Thyroid gland (tissue), 4 donors: ENCODE measurements at regions not wholly inside any gene's neighbourhood (a gene's known extent, or its start where the extent isn't known, plus 50 kb on each side); places are given as distances from the start of the nearest gene placed in this dataset.

Source experiments
- DNase-seq, 2 donors: peaks; one replicate each; pipeline ENCODE4 v3.0.0-alpha.2; 2019
- H3K27ac ChIP-seq, 3 donors: fragments of 200-600 bp; sonication (generic); 1 replicate in 2 of 3; 2 replicates in 1 of 3; pipeline ENCODE4 v1.5.1; 2016 to 2019; ENCODE audit warnings: mild to moderate bottlenecking in 1 of 3, moderate library complexity in 1 of 3
- H3K27me3 ChIP-seq: fragments of 200-600 bp; sonication (generic); one replicate; pipeline ENCODE4 v1.5.1; 2019
- H3K36me3 ChIP-seq, 2 donors: fragments of 200-600 bp; sonication (generic); one replicate each; pipeline ENCODE4 v1.5.1; 2016 to 2019
- H3K4me1 ChIP-seq, 2 donors: fragments of 200-600 bp; sonication (generic); one replicate each; pipeline ENCODE4 v1.5.1; 2017 to 2019
- H3K4me3 ChIP-seq, 3 donors: fragments of 200-600 bp; sonication (generic); replicated peaks in 1 of 3; 1 replicate in 2 of 3; 2 replicates in 1 of 3; pipeline ENCODE4 v1.5.1; 2016; ENCODE audit warnings: mild to moderate bottlenecking in 1 of 3
- H3K9me3 ChIP-seq: fragments of 200-600 bp; sonication (generic); one replicate; pipeline ENCODE4 v1.5.1; 2017
- POLR2A ChIP-seq, 2 donors: fragments of 450-650 bp; IDR thresholded peaks; one replicate each; pipeline ENCODE4 v1.6.1; 2017; ENCODE audit warnings: antibody characterized with exemption in 2 of 2, mild to moderate bottlenecking in 2 of 2, moderate library complexity in 1 of 2
- WGBS, 2 donors: methylation state at CpG; one replicate each; pipeline ENCODE4 v1.1.5; 2017; 5-methylcytosine and 5-hydroxymethylcytosine counted together
- intact Hi-C: fragments of 100-400 bp; cut with DNase I; formaldehyde crosslinking; loops from one replicate; pipeline ENCODE4 v1.15.1; 2023
- TF ChIP-seq, protein P1 (sequence below), 6 experiments: fragments of 200-600 bp in 3 of 6; fragments of 450-650 bp in 3 of 6; sonication (generic) in 3 of 6; IDR thresholded peaks; one replicate each; pipeline ENCODE4 v1.5.1; 2016 to 2019; ENCODE audit warnings: antibody characterized with exemption in 6 of 6, mild to moderate bottlenecking in 2 of 6, inconsistent platforms in 1 of 6, moderate library complexity in 1 of 6

DNA sequence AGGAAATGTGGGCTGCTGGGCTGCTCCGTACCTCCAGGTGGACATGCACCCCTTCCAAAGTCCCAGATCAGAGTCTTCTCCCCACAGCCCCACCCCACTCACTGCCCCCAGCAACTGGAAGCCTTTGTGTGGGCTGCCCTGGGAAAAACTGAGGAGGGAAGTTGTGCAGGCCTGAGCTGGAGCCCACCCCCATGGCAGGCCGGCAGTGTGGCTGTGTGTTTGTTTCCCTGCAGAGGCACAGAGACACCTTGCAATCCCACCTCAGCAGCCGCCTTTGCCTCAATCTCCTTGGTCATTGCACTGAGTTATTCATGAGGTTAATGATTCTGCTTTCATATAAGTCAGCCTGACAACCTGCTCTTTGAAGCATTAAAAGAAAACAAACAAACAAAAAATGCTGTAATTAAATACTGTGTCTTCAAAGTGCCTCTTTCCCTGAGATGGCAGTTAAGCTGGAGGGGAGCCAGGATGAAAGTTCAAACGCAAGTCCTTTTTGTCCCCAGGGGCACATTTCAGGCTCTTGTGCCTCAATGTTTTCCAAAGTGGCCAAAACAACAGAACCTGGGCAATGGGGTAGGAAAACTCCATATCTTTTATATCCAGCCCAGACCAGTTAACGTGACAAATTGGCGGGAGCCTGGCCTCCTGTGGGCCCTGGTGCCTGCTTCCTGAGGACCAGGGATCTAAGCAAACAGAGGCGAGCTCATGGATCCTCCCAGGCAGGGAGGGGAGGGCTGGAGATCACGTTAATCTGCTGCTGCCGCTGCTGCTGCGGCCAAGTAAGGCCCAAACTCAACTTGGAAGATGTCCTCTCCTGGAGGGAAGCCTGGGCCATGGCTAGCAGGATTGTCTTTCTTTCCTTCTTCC is 51.9 kb upstream of the TSPAN11 start:
- intact Hi-C loops = no loop called here
- Histone ChIP-seq H3K9me3 (no peaks in the 10 kb centered on the region), H3K27me3 (no peaks in the 10 kb centered on the region), H3K27ac (no peak overlapping the region), H3K4me1 (no peaks in the 10 kb centered on the region), H3K4me3 (no peak overlapping the region), H3K36me3 (no peaks in the 10 kb centered on the region)
- no peak for TF ChIP-seq POLR2A (IDR thresholded peaks at IDR 0.05)
- TF ChIP-seq, protein P1, sequence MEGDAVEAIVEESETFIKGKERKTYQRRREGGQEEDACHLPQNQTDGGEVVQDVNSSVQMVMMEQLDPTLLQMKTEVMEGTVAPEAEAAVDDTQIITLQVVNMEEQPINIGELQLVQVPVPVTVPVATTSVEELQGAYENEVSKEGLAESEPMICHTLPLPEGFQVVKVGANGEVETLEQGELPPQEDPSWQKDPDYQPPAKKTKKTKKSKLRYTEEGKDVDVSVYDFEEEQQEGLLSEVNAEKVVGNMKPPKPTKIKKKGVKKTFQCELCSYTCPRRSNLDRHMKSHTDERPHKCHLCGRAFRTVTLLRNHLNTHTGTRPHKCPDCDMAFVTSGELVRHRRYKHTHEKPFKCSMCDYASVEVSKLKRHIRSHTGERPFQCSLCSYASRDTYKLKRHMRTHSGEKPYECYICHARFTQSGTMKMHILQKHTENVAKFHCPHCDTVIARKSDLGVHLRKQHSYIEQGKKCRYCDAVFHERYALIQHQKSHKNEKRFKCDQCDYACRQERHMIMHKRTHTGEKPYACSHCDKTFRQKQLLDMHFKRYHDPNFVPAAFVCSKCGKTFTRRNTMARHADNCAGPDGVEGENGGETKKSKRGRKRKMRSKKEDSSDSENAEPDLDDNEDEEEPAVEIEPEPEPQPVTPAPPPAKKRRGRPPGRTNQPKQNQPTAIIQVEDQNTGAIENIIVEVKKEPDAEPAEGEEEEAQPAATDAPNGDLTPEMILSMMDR (IDR thresholded peaks at IDR 0.05) = no peak
- 40 to 47% methylated on average over 9 to 10 of the region's 10 CpGs for WGBS, 2 donors
- no peak for DNase-seq

DNA sequence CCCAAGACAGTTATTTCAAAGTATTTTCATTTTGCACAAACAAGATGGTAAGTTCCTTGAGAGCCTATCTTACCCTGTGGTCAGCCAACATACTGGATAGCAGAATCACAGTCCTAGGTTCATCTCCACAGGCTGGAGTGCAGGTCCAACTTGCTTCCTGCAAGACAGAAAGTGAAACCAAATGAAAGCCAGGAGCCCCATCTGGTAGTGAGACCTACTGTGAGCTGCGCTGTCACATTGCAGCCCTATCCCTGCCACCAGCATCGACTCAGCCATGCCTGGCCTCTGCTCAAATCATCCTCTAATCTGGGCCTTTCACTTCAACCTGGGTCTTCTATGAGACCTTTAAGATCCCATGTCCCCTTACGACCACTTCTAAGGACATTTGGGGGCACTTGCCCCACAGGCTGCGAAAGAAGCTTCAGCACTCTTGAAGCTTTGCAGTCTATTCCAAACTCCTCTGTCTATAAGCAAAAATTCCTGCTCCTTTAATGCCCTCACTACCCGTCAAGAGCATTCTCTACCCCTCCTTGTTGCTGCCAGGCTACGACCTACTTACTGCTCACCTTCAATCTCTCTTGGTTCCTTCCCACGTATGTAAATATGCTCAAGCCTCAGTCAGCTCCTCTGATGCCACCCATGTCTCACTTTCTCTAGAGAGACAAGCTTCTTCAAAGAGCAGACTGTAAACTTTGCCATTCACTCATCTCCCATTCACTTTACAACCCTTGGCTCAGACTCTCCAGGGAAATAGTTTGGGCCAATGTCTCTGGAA is 55.9 kb upstream of the TSPAN11 start:
- WGBS, 2 donors = 83 to 84% methylated on average over 7 of the region's 7 CpGs
- intact Hi-C loops = no loop called here
- H3K27me3 ChIP-seq = no peaks in the 10 kb centered on the region
- TF ChIP-seq POLR2A (IDR thresholded peaks at IDR 0.05) = no peak
- TF ChIP-seq, protein P1 (IDR thresholded peaks at IDR 0.05) = no peak
- no peaks in the 10 kb centered on the region for H3K36me3 ChIP-seq
- no peak for DNase-seq
- H3K27ac ChIP-seq = no peak overlapping the region
- no peaks in the 10 kb centered on the region for H3K4me1 ChIP-seq
- no peaks in the 10 kb centered on the region for H3K9me3 ChIP-seq
- H3K4me3 ChIP-seq = no peak overlapping the region

DNA sequence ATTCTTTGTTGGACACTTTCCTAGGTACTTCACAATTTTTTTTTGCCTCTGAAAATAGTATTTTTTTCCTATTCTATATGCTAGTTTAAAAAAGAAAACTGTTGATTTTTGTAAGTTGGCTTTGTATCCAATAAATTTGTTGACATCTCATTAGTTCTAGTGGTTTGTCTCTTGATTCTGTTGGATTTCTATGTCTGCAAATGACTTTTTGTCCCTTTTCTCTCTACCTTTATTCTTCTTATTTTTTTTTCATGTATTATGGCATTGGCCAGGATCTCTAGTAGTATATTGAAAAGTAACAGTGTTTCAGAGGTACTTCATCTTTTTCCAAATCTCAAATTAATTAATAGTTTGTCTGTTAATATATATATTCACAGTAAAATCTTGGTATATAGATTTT is 59.1 kb upstream of the TSPAN11 start:
- no peaks in the 10 kb centered on the region for H3K9me3 ChIP-seq
- TF ChIP-seq, protein P1 (IDR thresholded peaks at IDR 0.05) = no peak
- no peak for TF ChIP-seq POLR2A (IDR thresholded peaks at IDR 0.05)
- H3K4me1 ChIP-seq = no peaks in the 10 kb centered on the region
- H3K27me3 ChIP-seq = no peaks in the 10 kb centered on the region
- no peak for DNase-seq
- no peaks in the 10 kb centered on the region for H3K36me3 ChIP-seq
- no peak overlapping the region for H3K27ac ChIP-seq
- H3K4me3 ChIP-seq = no peak overlapping the region
- intact Hi-C loops = no loop called here

- Histone ChIP-seq H3K27me3 (no peaks in the 10 kb centered on the region), H3K4me3 (no peak overlapping the region), H3K36me3 (no peaks in the 10 kb centered on the region), H3K27ac (no peak overlapping the region), H3K9me3 (no peaks in the 10 kb centered on the region), H3K4me1 (no peaks in the 10 kb centered on the region)
- TF ChIP-seq POLR2A (IDR thresholded peaks at IDR 0.05) = no peak
- TF ChIP-seq, protein P1 (IDR thresholded peaks at IDR 0.05) = no peak
- 68 to 89% methylated on average over 1 of the region's 1 CpG for WGBS, 2 donors
- intact Hi-C loops = no loop called here
- DNase-seq = no peak
These were observed 60.3 kb upstream of the TSPAN11 start for GRCh38 chr12:30866256-30866655.

GRCh38 chr12:30863839-30864238 is 62.7 kb upstream of the TSPAN11 start:
- H3K4me1 ChIP-seq = no peaks in the 10 kb centered on the region
- WGBS, 2 donors = 78 to 80% methylated on average over 2 of the region's 2 CpGs
- H3K27me3 ChIP-seq = no peaks in the 10 kb centered on the region
- intact Hi-C loops = no loop called here
- no peaks in the 10 kb centered on the region for H3K36me3 ChIP-seq
- H3K27ac ChIP-seq = no peak overlapping the region
- TF ChIP-seq POLR2A (IDR thresholded peaks at IDR 0.05) = no peak
- TF ChIP-seq, protein P1 (IDR thresholded peaks at IDR 0.05) = no peak
- DNase-seq = no peak
- no peak overlapping the region for H3K4me3 ChIP-seq
- no peaks in the 10 kb centered on the region for H3K9me3 ChIP-seq
